Erythroblast (primary cell): ENCODE measurements at regions not wholly inside any gene's neighbourhood (a gene's known extent, or its start where the extent isn't known, plus 50 kb on each side); places are given as distances from the start of the nearest gene placed in this dataset.

Experiments used
- GATA1 ChIP-seq: IDR thresholded peaks from 2 replicates; pipeline ENCODE4 v1.6.1; 2011; ENCODE audit warnings: low read depth, mild to moderate bottlenecking, control low read depth, low read length, moderate library complexity
- POLR2A ChIP-seq: IDR thresholded peaks from 2 replicates; pipeline ENCODE4 v1.6.1; 2011; ENCODE audit warnings: mild to moderate bottlenecking, low read length

- TF ChIP-seq POLR2A (no peak), GATA1 (no peak)
Observed at GRCh38 chr5:114898602-114899001, 271.1 kb downstream of the TRIM36 start.
